GM12878 (cell line): ENCODE measurements at regions not wholly inside any gene's neighbourhood (a gene's known extent, or its start where the extent isn't known, plus 50 kb on each side); places are given as distances from the start of the nearest gene placed in this dataset.

Experiments used
- ATAC-seq: fragments of 200-7000 bp; cut with Tn5 transposase; 3 replicates; pipeline ENCODE4 v1.9.1; 2020; ENCODE audit warnings: mild to moderate bottlenecking, moderate library complexity
- BruUV-seq: library from RNA; stranded (reverse); fragments of 400-500 nt; replicated peaks from 2 replicates; lab custom pipeline; 2021; lab: Mats Ljungman, UMichigan
- CTCF ChIA-PET: fragments of 300-600 bp; sonication (Branson Sonifier 250); formaldehyde crosslinking; extraction: SDS; loops from one replicate; lab custom pipeline; 2021; ENCODE audit warnings: inconsistent platforms; lab: Yijun Ruan, JAX
- POLR2A ChIA-PET: fragments of 350-600 bp; formaldehyde crosslinking; extraction: SDS; loops from one replicate; lab custom pipeline; 2021; ENCODE audit warnings: inconsistent platforms; lab: Charles Lee
- RAD21 ChIA-PET: fragments of 300-600 bp; sonication (Branson Sonifier 250); formaldehyde crosslinking; loops from one replicate; lab custom pipeline; 2023; ENCODE audit warnings: antibody characterized with exemption; ENCODE audit not compliant: unreplicated experiment; lab: Charles Lee
- SMC1A ChIA-PET: fragments of 300-600 bp; sonication (Branson Sonifier 250); formaldehyde crosslinking; loops from one replicate; lab custom pipeline; 2023; ENCODE audit not compliant: unreplicated experiment, uncharacterized antibody; lab: Charles Lee
- DNase-seq: peaks from one replicate; pipeline ENCODE4 v3.0.0-alpha.2; 2011; ENCODE audit warnings: low read depth, low spot score
- FAIRE-seq: peaks from 3 replicates; lab custom pipeline; 2011; peaks lifted over from hg19 to GRCh38; lab: Jason Lieb, UNC
- H2AFZ ChIP-seq: 2 replicates; pipeline ENCODE4 v1.6.0; 2011; ENCODE audit warnings: low read depth, low read length, control low read depth; ENCODE audit not compliant: control insufficient read depth
- H3K27ac ChIP-seq: 2 replicates; pipeline ENCODE4 v1.5.1; 2011; ENCODE audit warnings: control low read depth; ENCODE audit not compliant: control insufficient read depth, insufficient read depth
- H3K27me3 ChIP-seq, 2 experiments: replicated peaks in 1 of 2; 2 replicates each; pipeline versions ENCODE4 v1.6.0 to v1.6.1; 2011; ENCODE audit warnings: low read length in 1 of 2; ENCODE audit not compliant: control insufficient read depth in 2 of 2, insufficient read depth in 2 of 2
- H3K36me3 ChIP-seq, 2 experiments: 2 replicates each; pipeline ENCODE4 v1.5.1; 2011; ENCODE audit warnings: low read length in 1 of 2; ENCODE audit not compliant: control insufficient read depth in 2 of 2, insufficient read depth in 2 of 2
- H3K4me1 ChIP-seq: 2 replicates; pipeline ENCODE4 v1.6.1; 2011; ENCODE audit warnings: mild to moderate bottlenecking, low read length, moderate library complexity, mixed read lengths; ENCODE audit not compliant: control insufficient read depth, insufficient read depth
- H3K4me2 ChIP-seq: 2 replicates; pipeline ENCODE4 v1.6.0; 2011; ENCODE audit warnings: control low read depth; ENCODE audit not compliant: control insufficient read depth, insufficient read depth
- H3K4me3 ChIP-seq: fragments of 200-600 bp; sonication (generic); 2 replicates; pipeline ENCODE4 v1.5.1; 2016
- H3K79me2 ChIP-seq: 2 replicates; pipeline ENCODE4 v1.6.0; 2011; ENCODE audit warnings: low read length; ENCODE audit not compliant: control insufficient read depth, insufficient read depth
- H3K9ac ChIP-seq: 2 replicates; pipeline ENCODE4 v1.8.0; 2011; ENCODE audit warnings: low read length, control low read depth, mixed read lengths; ENCODE audit not compliant: control insufficient read depth, insufficient read depth
- H3K9me3 ChIP-seq: replicated peaks from 3 replicates; pipeline ENCODE4 v1.5.1; 2011; ENCODE audit warnings: mild to moderate bottlenecking, low read length; ENCODE audit not compliant: control insufficient read depth, insufficient read depth
- H4K20me1 ChIP-seq: 2 replicates; pipeline ENCODE4 v1.6.0; 2011; ENCODE audit not compliant: control insufficient read depth, insufficient read depth
- EP300 ChIP-seq, 2 experiments: fragments of 150-350 bp in 1 of 2; IDR thresholded peaks; 2 replicates each; pipeline ENCODE4 v1.6.1; 2011 to 2012; ENCODE audit warnings: low read depth in 2 of 2, low read length in 2 of 2, borderline replicate concordance in 1 of 2, improper control_type of control experiment in 1 of 2, inconsistent platforms in 1 of 2; ENCODE audit not compliant: control insufficient read depth in 1 of 2
- ETV6 ChIP-seq, 2 experiments: fragments of 450-650 bp in 1 of 2; IDR thresholded peaks in 1 of 2; conservative IDR thresholded peaks in 1 of 2; 2 replicates each; pipeline ENCODE4 v1.6.1; 2014; ENCODE audit warnings: antibody characterized with exemption in 1 of 2, borderline replicate concordance in 1 of 2, low read depth in 1 of 2, mild to moderate bottlenecking in 1 of 2, moderate library complexity in 1 of 2
- EZH2 ChIP-seq: IDR thresholded peaks from 2 replicates; pipeline ENCODE4 v1.6.1; 2012; ENCODE audit warnings: low read depth, mild to moderate bottlenecking, control low read depth, inconsistent platforms, low read length, borderline replicate concordance; ENCODE audit not compliant: control insufficient read depth
- KAT2A ChIP-seq: conservative IDR thresholded peaks from 2 replicates; pipeline ENCODE4 v1.6.1; 2011; ENCODE audit warnings: low read depth, low read length; ENCODE audit not compliant: control insufficient read depth
- MYB ChIP-seq: fragments of 150-350 bp; IDR thresholded peaks from 2 replicates; pipeline ENCODE4 v1.6.1; 2014; ENCODE audit warnings: mild to moderate bottlenecking, low read depth, low read length, borderline replicate concordance
- NFYA ChIP-seq: IDR thresholded peaks from 2 replicates; pipeline ENCODE4 v1.6.1; 2011; ENCODE audit warnings: low read depth, mild to moderate bottlenecking, low read length, improper control_type of control experiment, borderline replicate concordance
- SP1 ChIP-seq: IDR thresholded peaks from one replicate; pipeline ENCODE4 v1.6.1; 2011; ENCODE audit warnings: low read depth, low read length
- TCF3 ChIP-seq: IDR thresholded peaks from 2 replicates; pipeline ENCODE4 v1.6.1; 2012; ENCODE audit warnings: low read depth, mild to moderate bottlenecking, low read length, borderline replicate concordance; ENCODE audit not compliant: insufficient read depth
- ZNF24 ChIP-seq: fragments of 450-650 bp; IDR thresholded peaks from 2 replicates; pipeline ENCODE4 v1.6.1; 2017; ENCODE audit warnings: antibody characterized with exemption, mild to moderate bottlenecking
- in situ Hi-C: fragments of 300-500 bp; cut with MboI; formaldehyde crosslinking; loops from 9 replicates; pipeline ENCODE4 v1.14.3; 2018; ENCODE audit warnings: mixed read lengths
- intact Hi-C: fragments of 100-400 bp; cut with micrococcal nuclease; formaldehyde crosslinking; loops from one replicate; pipeline ENCODE4 v1.14.2; 2022; ENCODE audit not compliant: unreplicated experiment
- TF ChIP-seq, protein P1 (sequence below): IDR thresholded peaks from 2 replicates; pipeline ENCODE4 v1.6.1; 2011; ENCODE audit warnings: low read depth, low read length, improper control_type of control experiment, borderline replicate concordance
- TF ChIP-seq, protein P2 (sequence below): fragments of 150-350 bp; IDR thresholded peaks from 2 replicates; pipeline ENCODE4 v1.6.1; 2014; ENCODE audit warnings: mild to moderate bottlenecking, low read depth, low read length

DNA sequence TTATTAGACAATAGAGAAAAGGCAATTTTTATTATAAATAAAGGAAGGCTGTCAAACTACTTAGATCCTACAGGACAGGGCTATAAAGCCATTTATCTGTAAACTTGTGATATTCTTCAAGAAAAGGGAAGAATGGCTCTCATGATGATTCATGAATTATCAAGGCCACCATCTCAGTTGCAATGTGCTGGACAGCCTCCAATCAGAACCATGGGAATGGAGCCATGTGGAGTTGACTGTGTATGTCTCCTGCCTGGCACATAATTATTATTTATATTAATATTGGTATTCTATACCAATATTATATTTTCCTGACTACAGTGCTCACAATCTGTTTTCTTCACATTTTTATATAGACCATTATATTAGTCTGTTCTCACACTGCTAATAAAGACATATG is 560.5 kb upstream of the MIR17HG start:
- Histone ChIP-seq H3K4me3 (no peak overlapping the region), H3K36me3 (no peaks in the 10 kb centered on the region), H3K27me3 (no peaks in the 10 kb centered on the region), H3K9ac (no peak overlapping the region), H3K4me1 (no peaks in the 10 kb centered on the region), H3K27ac (no peak overlapping the region), H3K4me2 (no peak overlapping the region), H2AFZ (no peak overlapping the region), H3K79me2 (no peaks in the 10 kb centered on the region), H4K20me1 (no peaks in the 10 kb centered on the region), H3K9me3 (no peaks in the 10 kb centered on the region)
- ChIA-PET POLR2A (no interaction called here), RAD21 (no interaction called here), SMC1A (no interaction called here), CTCF (no interaction called here)
- TF ChIP-seq, protein P1, sequence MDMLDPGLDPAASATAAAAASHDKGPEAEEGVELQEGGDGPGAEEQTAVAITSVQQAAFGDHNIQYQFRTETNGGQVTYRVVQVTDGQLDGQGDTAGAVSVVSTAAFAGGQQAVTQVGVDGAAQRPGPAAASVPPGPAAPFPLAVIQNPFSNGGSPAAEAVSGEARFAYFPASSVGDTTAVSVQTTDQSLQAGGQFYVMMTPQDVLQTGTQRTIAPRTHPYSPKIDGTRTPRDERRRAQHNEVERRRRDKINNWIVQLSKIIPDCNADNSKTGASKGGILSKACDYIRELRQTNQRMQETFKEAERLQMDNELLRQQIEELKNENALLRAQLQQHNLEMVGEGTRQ, result no peak
- TF ChIP-seq ZNF24 (no peak), MYB (no peak), NFYA (no peak), ETV6 (conservative IDR thresholded peaks at IDR 0.05 in 1 of 2, IDR thresholded peaks at IDR 0.05 in 1 of 2; ENCODE audit: borderline replicate concordance in 1 of 2, low read depth in 1 of 2) (no peak), EP300 (IDR thresholded peaks at IDR 0.05; ENCODE audit: borderline replicate concordance in 1 of 2, control insufficient read depth in 1 of 2, low read depth in 2 of 2, low read length in 2 of 2) (no peak), SP1 (no peak), EZH2 (no peak), KAT2A (no peak), TCF3 (no peak)
- TF ChIP-seq, protein P2, sequence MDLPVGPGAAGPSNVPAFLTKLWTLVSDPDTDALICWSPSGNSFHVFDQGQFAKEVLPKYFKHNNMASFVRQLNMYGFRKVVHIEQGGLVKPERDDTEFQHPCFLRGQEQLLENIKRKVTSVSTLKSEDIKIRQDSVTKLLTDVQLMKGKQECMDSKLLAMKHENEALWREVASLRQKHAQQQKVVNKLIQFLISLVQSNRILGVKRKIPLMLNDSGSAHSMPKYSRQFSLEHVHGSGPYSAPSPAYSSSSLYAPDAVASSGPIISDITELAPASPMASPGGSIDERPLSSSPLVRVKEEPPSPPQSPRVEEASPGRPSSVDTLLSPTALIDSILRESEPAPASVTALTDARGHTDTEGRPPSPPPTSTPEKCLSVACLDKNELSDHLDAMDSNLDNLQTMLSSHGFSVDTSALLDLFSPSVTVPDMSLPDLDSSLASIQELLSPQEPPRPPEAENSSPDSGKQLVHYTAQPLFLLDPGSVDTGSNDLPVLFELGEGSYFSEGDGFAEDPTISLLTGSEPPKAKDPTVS, result no peak
- in situ Hi-C loops (no loop called here), intact Hi-C loops (no loop called here)
- DNase-seq, result no peak
- ATAC-seq, result no peak
- FAIRE-seq, result no peak
- no TSS peak for BruUV-seq
